ENCODE measurements at regions not wholly inside any gene's neighbourhood (a gene's known extent, or its start where the extent isn't known, plus 50 kb on each side); places are given as distances from the start of the nearest gene placed in this dataset.

GRCh38 chr10:77727481-77727880 lies 89.9 kb upstream of the KCNMA1 start:
- TF ChIP-seq, protein P1, sequence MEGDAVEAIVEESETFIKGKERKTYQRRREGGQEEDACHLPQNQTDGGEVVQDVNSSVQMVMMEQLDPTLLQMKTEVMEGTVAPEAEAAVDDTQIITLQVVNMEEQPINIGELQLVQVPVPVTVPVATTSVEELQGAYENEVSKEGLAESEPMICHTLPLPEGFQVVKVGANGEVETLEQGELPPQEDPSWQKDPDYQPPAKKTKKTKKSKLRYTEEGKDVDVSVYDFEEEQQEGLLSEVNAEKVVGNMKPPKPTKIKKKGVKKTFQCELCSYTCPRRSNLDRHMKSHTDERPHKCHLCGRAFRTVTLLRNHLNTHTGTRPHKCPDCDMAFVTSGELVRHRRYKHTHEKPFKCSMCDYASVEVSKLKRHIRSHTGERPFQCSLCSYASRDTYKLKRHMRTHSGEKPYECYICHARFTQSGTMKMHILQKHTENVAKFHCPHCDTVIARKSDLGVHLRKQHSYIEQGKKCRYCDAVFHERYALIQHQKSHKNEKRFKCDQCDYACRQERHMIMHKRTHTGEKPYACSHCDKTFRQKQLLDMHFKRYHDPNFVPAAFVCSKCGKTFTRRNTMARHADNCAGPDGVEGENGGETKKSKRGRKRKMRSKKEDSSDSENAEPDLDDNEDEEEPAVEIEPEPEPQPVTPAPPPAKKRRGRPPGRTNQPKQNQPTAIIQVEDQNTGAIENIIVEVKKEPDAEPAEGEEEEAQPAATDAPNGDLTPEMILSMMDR (conservative IDR thresholded peaks at IDR 0.05; ENCODE audit: low read depth in 2 of 2): no peak
- TF ChIP-seq NANOG (IDR thresholded peaks at IDR 0.05; ENCODE audit: borderline replicate concordance) (no peak), EZH2 (IDR thresholded peaks at IDR 0.05; ENCODE audit: low read depth, unreplicated experiment) (no peak), EZH2phosphoT487 (IDR thresholded peaks at IDR 0.05; ENCODE audit: unreplicated experiment) (no peak), POLR2AphosphoS5 (IDR thresholded peaks at IDR 0.05; ENCODE audit: low read depth) (no peak)

Data from GM23338 (cell line).